DMS114 treated with DMSO at 0.1 percent for 48 hours (cell line): ENCODE measurements at regions not wholly inside any gene's neighbourhood (a gene's known extent, or its start where the extent isn't known, plus 50 kb on each side); places are given as distances from the start of the nearest gene placed in this dataset.
"Not testable (repeated sequence)": the region's sequence is repeated elsewhere in the genome, so short reads cannot be mapped to it uniquely, and the experiment has no call there.

Source experiments
- DNase-seq: peaks from one replicate; lab custom pipeline; 2025; ENCODE audit not compliant: unreplicated experiment; lab: John Stamatoyannopoulos, UW

DNA sequence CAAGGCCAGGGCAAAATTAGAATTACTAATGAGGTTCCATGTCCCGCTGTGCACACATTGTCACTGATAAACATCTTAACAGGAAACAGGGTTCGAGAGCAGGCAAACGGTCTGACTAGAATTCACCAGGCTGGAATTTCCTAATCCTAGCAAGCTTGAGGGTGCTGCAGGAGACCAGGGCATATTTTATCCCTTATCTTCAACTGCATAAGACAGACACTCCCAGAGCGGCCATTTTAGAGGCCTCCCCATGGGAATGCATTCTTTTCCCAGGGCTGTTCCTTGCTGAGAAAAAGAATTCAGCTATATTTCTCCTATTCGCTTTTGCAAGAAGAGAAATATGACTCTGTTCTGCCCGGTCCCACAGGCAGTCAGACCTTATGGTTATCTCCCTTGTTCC, 282.5 kb upstream of the TACR3 start:
- DNase-seq = not testable (repeated sequence)

DNA sequence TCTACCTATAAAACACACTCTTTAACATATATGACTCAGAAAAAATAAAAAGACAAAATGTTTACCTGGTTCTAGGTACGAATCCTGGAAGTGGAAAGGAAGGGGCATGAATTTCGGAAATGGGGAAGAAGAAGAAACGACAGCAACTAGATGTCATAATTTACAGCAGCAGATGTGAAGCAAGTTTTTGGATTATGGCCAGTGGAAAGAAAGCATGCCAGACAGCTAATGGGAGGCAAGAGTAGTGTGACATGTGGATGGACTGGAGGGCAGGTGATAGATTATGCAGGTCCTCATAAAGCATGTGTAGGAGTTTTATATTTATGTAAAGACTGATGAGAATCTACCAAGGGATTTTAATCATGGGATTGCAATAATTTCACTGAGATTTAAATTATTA, 279.0 kb upstream of the TACR3 start:
- no peak for DNase-seq

DNA sequence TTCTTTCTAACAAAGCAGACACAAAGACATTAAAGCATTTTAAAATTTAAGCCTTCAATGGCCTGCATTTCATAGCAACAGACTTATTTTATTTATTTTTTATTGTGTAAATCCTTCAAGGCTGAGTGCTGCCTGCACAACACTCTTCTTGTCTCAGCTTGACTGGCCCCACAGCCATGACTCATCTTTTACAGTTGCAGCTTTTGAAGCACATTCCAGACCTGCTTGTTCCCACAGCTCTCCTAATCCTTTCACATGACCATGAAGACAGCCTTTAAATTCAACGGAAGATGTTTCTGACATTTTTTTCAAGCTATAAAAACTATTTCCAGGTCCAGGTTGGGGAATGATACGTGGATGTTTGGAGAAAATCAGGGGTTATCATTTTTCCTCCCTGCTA, 276.9 kb upstream of the TACR3 start:
- no peak for DNase-seq

DNA sequence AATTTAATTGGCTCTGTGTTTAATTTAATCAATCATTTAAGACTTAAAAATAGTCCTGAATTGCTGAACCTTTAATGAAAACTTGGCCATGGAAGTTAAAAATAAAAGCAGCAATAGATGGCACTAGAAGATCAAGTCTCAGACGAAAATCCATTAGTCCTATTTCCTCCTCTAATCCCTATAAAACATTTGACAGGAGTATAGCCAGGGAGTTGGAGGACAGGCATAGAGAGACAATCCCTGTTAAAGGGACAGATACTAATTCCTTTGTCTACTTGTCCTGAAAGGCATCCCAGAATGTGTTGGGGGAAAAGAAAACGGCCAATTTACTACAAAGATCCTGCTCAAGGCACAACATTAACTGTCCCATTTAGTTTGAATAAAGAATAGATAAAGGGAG, 276.3 kb upstream of the TACR3 start:
- DNase-seq = peak; percentile 9

DNA sequence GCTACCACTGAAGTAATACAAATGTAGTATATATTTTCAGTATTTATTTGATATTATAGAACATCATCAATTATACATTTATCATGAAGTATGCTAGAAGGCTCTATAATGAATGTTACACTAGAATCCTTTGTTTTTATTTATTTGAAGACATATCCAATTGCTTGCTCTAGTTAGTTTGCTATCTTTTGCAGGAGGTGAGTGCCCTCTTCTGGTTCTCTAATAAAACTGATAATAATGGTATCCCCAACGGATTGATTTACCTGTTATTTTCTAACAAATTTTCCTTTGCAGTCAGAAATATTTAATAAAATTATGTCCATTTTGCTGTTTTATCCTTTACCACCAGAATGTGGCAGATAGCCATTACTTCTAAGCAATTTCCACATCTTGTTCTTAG, 274.3 kb upstream of the TACR3 start:
- no peak for DNase-seq

DNA sequence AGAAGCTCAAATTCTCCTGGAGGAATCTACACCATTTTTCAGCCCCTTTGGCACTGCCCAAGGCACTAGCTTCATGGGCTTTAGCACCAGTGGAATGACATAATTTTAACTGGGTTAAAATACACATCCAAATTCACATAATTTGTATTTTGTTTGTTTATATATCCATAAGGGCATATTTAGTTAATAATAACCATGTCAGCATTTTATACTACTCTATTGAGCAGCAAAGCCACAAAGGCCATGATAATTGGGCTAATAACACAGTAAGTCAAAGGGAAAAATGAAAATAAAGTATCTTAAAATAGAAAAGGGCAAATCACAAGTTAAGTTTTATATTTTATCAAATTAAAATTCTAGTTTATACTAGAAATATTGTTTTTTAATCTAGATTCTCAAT, 262.7 kb upstream of the TACR3 start:
- DNase-seq = no peak

DNA sequence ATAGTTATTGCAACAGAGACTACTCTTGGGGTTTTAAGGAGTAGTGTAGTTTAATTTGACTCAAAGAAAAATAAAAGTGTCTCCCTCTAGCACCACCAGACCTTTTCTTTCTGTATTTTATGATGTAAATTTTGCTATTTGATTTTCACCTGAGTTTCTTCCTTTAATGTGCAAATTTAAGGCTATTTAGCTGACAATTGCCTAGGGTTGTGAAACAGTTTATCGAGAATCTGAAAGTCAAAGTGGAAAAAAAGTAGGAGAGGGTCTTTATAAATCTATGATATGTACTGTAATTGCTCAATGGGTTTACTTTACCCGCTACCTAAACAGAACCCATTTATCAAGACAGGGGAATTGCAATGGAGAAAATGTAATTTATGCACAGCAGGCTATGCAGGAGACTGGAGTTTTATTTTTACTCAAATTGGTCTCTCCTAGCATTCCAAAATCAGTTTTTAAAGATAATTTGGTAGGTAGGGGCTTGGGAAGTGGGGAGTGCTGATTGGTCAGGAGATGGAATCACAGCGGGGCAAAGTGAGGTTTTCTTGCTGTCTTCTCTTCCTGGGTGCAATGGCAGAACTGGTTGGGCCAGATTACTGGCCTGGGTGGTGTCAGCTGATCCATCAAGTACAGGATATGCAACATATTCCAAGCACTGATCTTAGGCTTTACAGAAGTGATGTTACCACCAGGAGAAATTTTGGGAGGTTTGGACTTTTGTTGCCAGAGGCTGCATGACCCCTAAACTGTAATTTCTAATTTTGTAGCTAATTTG, 228.6 kb upstream of the TACR3 start:
- DNase-seq = no peak

DNA sequence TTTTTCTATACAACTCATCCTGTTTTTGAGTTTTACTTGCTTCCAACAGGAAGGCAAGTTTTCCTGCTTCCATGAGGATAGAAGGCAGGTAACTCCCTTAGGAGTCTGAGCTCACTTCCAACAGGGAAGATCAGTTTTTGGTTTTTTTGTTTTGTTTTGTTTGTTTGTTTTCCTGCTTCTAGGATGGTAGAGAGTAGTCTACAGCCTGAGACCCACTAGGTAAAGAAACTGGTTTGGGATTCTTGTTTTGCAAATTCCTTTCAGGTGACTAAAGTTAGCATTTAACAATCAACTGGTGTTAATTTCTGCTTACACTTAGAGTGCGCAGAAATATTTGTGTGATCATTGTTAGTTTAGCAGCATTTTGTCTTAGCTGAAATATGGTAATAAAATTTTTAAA, 227.8 kb upstream of the TACR3 start:
- no peak for DNase-seq

DNA sequence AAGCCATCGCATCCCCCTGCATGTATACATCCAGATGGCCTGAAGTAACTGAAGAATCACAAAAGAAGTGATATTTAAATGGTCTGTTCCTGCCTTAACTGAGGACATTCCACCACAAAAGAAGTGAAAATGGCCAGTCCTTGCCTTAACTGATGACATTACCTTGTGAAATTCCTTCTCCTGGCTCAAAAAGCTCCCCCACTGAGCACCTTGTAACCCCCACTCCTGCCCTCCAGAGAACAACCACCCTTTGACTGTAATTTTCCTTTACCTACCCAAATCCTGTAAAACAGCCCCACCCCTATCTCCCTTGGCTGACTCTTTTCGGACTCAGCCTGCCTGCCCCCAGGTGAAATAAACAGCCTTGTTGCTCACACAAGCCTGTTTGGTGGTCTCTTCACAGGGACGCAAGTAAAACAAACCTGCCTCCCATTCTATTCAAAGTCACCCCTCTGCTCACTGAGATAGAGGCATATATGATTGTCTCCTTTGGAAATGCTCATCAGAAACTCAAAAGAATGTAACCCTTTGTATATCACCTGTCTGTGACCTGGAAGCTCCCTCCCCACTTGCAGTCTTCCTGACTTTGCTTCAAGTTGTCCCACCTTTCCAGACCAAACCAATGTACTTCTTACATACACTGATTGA, 227.0 kb upstream of the TACR3 start:
- DNase-seq = not testable (repeated sequence)

DNA sequence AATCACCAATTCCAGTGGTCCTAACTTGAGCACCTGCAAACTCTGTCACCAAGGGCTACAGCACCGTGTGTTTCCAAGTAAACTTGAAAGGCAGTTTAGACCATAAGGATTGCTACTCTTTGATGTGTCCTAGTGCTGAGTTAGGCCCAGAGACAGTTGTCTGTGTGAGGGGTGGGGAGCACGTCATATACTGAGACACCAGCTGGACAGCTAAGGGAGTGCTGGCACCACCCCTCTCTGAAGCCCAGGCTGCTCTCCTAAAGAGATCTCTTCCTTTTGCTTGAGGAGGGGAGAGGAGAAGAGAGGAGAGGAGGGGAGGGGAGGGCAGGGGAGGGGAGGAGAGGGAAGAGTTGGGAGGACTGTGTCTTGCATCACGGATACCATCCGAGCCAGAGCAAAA, 218.7 kb upstream of the TACR3 start:
- DNase-seq = no peak

DNA sequence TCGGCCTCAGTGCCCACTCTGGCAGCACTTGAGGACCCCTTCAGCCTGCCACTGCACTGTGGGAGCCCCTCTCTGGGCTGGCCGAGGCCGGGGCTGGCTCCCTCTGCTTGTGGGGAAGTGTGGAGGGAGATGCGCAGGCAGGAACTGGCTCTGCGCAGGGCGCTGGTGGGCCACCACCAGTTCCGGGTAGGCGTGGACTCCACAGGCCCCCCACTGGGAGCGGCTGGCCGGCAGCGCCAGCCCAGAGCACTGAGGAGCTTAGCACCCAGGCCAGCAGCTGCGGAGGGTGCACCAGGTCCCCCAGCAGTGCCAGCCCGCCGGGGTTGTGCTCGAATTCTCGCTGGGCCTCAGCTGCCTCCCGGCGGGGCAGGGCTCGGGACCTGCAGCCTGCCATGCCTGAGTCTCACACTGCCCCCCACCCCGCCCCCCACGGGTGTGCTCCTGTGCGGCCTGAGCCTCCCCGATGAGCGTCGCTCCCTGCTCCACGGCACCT, 216.9 kb upstream of the TACR3 start:
- DNase-seq = no peak

DNA sequence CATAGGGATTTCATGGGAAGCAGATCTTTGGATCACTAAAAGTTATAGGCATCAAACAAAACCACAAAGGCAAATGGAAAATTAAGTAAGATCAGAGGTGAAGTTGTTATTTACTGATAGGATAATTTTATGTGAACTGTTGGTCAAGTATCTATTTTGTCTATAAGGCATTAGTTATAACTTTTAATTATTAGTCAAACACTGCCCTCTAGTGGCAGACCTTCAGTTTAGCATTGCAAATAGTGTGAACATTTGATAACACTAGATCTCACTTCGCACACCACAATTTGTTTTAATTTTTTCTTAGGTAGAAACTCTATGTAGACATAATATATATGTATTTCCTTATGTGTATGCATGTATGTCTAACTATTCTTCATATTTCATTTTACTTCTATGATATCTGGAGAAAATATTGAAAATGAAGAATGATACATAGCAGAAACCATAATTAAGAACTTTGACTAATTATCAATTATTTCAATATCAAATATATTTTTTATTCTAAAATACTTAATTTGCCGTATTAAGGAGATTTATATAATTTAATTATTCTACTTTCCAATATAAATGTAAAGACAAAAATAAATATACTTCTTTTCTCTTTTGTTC, 214.5 kb upstream of the TACR3 start:
- peak; percentile 31 for DNase-seq

DNA sequence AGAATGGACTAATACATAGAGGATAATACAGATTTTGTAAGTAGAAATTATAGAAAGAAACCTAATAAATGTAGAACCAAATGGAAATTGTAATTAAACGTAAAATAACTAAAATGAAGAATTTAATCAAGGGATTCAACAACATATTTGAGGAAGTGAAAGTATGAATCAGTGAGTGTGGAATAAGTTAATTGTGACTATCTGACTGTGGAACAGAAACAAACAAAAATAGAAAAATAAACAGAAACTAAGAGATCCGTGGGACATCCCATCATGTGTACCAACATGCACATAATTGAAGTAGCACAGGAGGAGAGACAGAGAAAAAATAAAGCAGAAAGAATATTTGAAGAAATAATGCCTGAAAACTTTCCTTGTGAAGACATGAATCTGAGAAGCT, 208.6 kb upstream of the TACR3 start:
- DNase-seq = no peak

DNA sequence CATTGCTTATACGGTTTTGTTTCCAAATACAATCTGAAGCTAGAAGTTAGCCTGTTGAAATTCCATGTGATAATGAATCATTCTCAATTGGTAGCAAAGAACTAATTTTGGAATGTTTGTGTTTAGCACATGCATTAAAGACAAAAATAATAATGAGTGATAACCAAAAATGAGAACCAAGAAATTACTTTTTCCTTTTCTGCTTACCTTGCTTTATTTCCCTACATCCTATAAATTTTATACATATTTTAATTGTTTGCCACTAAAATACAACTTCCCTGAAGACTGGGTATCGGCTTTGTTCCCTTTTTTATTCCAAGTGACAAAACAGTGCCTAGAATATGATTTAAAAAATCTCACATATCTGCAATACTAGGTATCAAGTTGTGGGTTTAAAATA, 203.8 kb upstream of the TACR3 start:
- no peak for DNase-seq

DNA sequence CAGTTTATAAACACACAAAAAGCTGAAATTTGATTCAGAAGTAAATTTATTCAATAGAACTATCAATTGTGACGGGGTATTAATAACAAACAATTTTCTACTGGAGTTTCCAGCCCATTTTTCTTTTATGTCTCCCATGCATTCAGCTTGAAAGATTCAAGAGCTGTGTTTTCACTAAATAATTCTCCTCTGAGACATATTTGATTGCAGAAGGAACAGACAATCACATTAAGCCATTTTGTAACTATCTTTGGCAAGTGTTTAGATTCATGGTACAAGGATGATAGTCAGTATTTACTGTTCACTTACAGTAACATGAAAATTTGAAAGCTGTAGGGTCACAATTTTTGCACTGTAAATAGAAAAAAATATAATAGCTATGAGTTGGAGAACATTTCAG, 198.4 kb upstream of the TACR3 start:
- no peak for DNase-seq

DNA sequence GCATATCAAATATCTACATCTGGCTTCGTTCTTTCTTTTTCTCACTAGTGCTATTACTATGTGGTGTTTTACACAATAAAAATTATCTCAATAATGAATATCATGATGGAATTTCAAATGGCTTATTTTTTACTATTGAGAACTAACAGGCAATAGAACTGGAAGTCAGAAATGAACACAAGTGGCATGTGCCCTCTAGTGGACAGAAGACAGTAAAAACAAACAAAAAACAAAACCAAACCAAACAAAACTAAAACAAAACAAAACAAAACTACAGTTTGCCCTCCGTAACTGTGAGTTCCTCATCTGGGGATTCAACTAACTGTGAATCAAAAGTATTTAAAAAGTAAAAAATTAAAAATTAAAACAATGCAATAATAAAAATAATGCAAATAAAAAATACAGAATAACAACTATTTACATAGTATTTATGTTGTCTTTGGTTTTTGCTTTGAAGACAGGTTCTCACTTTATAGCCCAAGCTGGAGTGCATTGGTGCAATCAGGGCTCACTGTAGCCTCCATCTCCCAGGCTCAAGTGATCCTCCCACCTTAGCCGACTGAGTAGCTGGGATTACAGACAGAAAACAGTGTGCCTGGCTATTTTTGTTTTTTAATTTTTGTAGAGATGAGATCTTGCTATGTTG, 195.6 kb upstream of the TACR3 start:
- DNase-seq = no peak

DNA sequence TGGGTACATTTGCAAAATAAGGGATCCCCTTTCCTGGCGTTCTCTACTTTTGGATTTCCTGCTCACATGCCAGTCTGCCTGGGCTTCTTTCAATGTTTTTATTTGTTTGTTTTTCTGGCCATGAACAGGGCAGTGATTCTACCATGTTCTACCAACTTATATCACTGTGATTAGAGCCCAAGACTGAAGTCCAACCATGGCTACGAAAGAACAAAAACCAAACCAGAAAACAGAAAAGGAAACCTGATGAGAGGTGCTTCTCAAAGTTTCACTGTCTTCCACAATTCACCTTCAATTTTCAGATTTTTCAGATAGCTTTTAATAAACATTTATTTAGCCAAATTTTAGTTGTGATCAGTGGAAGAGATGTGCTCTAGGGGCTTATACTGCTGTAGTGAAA, 187.6 kb upstream of the TACR3 start:
- DNase-seq = no peak

DNA sequence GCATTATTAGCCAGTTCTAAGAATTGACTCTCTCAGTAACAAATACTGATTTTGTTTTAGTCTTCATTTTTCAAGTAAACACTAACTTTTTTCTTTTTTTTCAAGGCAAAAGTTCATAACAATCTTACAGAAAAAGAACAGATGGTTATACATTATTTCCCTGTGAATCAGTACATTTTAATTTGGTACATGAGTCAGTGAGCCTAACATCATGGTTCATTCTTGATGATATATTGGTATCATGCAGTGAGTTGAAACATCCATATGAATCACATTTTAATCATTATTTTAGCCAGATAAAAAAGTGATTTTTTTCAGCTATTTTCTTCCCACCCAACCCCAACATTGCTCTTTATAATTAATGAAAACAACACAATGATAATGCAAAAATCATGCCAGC, 184.3 kb upstream of the TACR3 start:
- DNase-seq = no peak

DNA sequence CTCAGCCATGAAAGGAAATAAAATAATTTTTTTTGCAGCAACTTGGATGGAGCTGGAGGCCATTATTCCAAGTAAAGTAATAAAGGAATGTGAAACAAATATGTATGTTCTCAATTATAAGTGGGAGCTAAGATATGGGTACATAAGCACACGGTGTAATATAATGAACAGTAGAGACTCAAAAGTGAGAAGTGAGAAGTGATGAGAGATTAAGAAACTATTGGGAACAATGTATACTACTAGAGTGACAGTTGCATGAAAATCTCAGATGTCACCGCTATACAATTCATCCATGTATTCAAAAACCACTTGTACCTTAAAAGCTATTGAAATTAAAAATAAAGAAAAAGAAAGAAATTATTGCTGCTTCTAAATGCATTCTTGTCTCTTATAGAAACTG, 182.9 kb upstream of the TACR3 start:
- DNase-seq = no peak

DNA sequence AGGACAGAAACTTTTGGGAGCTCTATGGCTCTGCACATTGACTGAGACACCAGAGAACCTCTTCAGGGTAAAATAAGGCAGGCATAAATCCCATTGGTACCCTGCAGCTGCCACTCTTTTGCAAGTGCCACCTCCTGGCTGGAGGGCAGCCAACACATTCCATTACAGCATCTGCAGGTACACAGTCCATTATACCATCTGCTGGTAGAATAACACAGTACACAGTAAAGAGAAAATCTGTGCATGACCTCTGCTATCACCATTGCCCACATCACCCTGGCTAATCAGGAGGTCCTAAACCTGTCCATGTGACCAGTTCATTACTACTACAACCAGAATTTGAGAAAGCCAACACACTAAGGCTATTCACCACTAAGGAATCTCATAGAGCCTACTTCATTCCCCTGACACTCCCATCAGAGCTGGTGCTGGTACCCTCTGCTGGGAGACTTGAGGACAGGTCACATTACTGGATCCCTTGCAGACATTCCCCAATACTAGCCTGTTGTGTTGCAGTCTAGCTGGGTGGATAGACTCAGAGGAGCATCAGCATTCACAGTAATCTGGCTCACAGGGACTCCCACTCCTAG, 176.2 kb upstream of the TACR3 start:
- no peak for DNase-seq

DNA sequence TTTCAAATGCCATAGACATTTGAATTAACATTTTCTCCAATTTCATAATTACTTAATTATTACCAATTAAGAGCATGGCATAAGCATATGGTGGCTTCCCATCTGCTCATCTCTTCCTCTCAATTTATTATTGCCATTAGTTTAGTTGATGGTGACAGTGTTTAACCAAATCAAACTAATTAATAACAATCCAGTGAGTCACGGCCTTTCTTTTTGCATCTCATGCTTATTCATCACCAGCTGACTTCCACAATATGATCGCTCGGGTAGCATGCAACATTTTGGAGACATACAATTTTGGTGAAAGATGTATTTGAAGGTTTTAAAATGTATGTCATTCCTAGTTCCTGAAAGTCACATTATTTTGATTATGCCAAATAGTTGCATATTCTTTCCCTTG, 172.8 kb upstream of the TACR3 start:
- DNase-seq = no peak
